Stimulated activated memory B cell treated with anti-CD40 and anti-IgM and Interleukin-4, amounts not matched to agents 10 μg/mL and 1 μg/mL and 100 μg/mL, for 72 hours (primary cell): ENCODE measurements at regions not wholly inside any gene's neighbourhood (a gene's known extent, or its start where the extent isn't known, plus 50 kb on each side); places are given as distances from the start of the nearest gene placed in this dataset.

ENCODE experiments used
- ATAC-seq: fragments of 150-1000 bp; cut with Tn5 transposase; 2 replicates; pipeline ENCODE4 v1.10.0; 2021
- H3K27ac Mint-ChIP-seq: one replicate; pipeline ENCODE4 v1.8.0; 2022; ENCODE audit warnings: mild to moderate bottlenecking, mixed read lengths
- H3K27me3 Mint-ChIP-seq: one replicate; pipeline ENCODE4 v1.8.0; 2022; ENCODE audit warnings: mixed read lengths
- H3K36me3 Mint-ChIP-seq: one replicate; pipeline ENCODE4 v1.8.0; 2022; ENCODE audit warnings: mixed read lengths
- H3K4me1 Mint-ChIP-seq: one replicate; pipeline ENCODE4 v1.8.0; 2022; ENCODE audit warnings: mixed read lengths
- H3K4me3 Mint-ChIP-seq: one replicate; pipeline ENCODE4 v1.8.0; 2022; ENCODE audit warnings: mild to moderate bottlenecking, moderate library complexity, mixed read lengths
- H3K9me3 Mint-ChIP-seq: one replicate; pipeline ENCODE4 v1.8.0; 2022; ENCODE audit warnings: mixed read lengths

GRCh38 chr11:101327908-101328307, 198.3 kb upstream of the PGR start:
- no peak overlapping the region for H3K27ac Mint-ChIP-seq
- ATAC-seq, result no peak
- H3K27me3 Mint-ChIP-seq, result no peaks in the 10 kb centered on the region
- no peak overlapping the region for H3K4me3 Mint-ChIP-seq
- peaks cover 5% of the 10 kb centered on the region for H3K9me3 Mint-ChIP-seq
- H3K4me1 Mint-ChIP-seq, result no peaks in the 10 kb centered on the region
- no peaks in the 10 kb centered on the region for H3K36me3 Mint-ChIP-seq

GRCh38 chr11:101326141-101326540, 196.5 kb upstream of the PGR start:
- no peaks in the 10 kb centered on the region for H3K9me3 Mint-ChIP-seq
- no peak for ATAC-seq
- H3K27ac Mint-ChIP-seq, result no peak overlapping the region
- no peak overlapping the region for H3K4me3 Mint-ChIP-seq
- no peaks in the 10 kb centered on the region for H3K36me3 Mint-ChIP-seq
- H3K27me3 Mint-ChIP-seq, result no peaks in the 10 kb centered on the region
- no peaks in the 10 kb centered on the region for H3K4me1 Mint-ChIP-seq

GRCh38 chr11:101323997-101324396, 194.4 kb upstream of the PGR start:
- Mint-ChIP-seq H3K9me3 (no peaks in the 10 kb centered on the region), H3K27ac (no peak overlapping the region), H3K27me3 (no peaks in the 10 kb centered on the region), H3K4me3 (no peak overlapping the region), H3K36me3 (no peaks in the 10 kb centered on the region), H3K4me1 (no peaks in the 10 kb centered on the region)
- ATAC-seq, result no peak

- no peaks in the 10 kb centered on the region for H3K27me3 Mint-ChIP-seq
- H3K9me3 Mint-ChIP-seq, result no peaks in the 10 kb centered on the region
- no peak for ATAC-seq
- no peak overlapping the region for H3K4me3 Mint-ChIP-seq
- H3K27ac Mint-ChIP-seq, result no peak overlapping the region
- H3K4me1 Mint-ChIP-seq, result no peaks in the 10 kb centered on the region
- no peaks in the 10 kb centered on the region for H3K36me3 Mint-ChIP-seq
Observed at GRCh38 chr11:101321222-101321621, 191.6 kb upstream of the PGR start.

- no peak for ATAC-seq
- Mint-ChIP-seq H3K4me1 (no peaks in the 10 kb centered on the region), H3K9me3 (peaks cover 3% of the 10 kb centered on the region), H3K27me3 (no peaks in the 10 kb centered on the region), H3K27ac (no peak overlapping the region), H3K4me3 (no peak overlapping the region), H3K36me3 (no peaks in the 10 kb centered on the region)
Observed at GRCh38 chr11:101306721-101307120, 177.1 kb upstream of the PGR start.

GRCh38 chr11:101305496-101305895, 175.9 kb upstream of the PGR start:
- Mint-ChIP-seq H3K36me3 (no peaks in the 10 kb centered on the region), H3K9me3 (peaks cover 3% of the 10 kb centered on the region), H3K27me3 (no peaks in the 10 kb centered on the region), H3K4me1 (no peaks in the 10 kb centered on the region), H3K4me3 (no peak overlapping the region), H3K27ac (no peak overlapping the region)
- no peak for ATAC-seq

GRCh38 chr11:101299210-101299609, 169.6 kb upstream of the PGR start:
- Mint-ChIP-seq H3K4me3 (no peak overlapping the region), H3K36me3 (no peaks in the 10 kb centered on the region), H3K27me3 (no peaks in the 10 kb centered on the region), H3K4me1 (no peaks in the 10 kb centered on the region), H3K9me3 (peaks cover 9% of the 10 kb centered on the region), H3K27ac (no peak overlapping the region)
- no peak for ATAC-seq

GRCh38 chr11:101296896-101297295, 167.3 kb upstream of the PGR start:
- Mint-ChIP-seq H3K27ac (no peak overlapping the region), H3K36me3 (no peaks in the 10 kb centered on the region), H3K4me1 (no peaks in the 10 kb centered on the region), H3K27me3 (no peaks in the 10 kb centered on the region), H3K4me3 (no peak overlapping the region), H3K9me3 (peaks cover 13% of the 10 kb centered on the region)
- no peak for ATAC-seq

GRCh38 chr11:101292661-101293240, 163.1 kb upstream of the PGR start:
- H3K4me3 Mint-ChIP-seq, result no peak overlapping the region
- no peak for ATAC-seq
- H3K9me3 Mint-ChIP-seq, result peaks cover 10% of the 10 kb centered on the region
- no peaks in the 10 kb centered on the region for H3K4me1 Mint-ChIP-seq
- no peaks in the 10 kb centered on the region for H3K27me3 Mint-ChIP-seq
- no peak overlapping the region for H3K27ac Mint-ChIP-seq
- no peaks in the 10 kb centered on the region for H3K36me3 Mint-ChIP-seq

GRCh38 chr11:101291279-101291678, 161.7 kb upstream of the PGR start:
- Mint-ChIP-seq H3K27me3 (no peaks in the 10 kb centered on the region), H3K9me3 (peaks cover 10% of the 10 kb centered on the region), H3K4me3 (no peak overlapping the region), H3K4me1 (no peaks in the 10 kb centered on the region), H3K27ac (no peak overlapping the region), H3K36me3 (no peaks in the 10 kb centered on the region)
- no peak for ATAC-seq

GRCh38 chr11:101288392-101288791, 158.8 kb upstream of the PGR start:
- no peak overlapping the region for H3K27ac Mint-ChIP-seq
- no peaks in the 10 kb centered on the region for H3K4me1 Mint-ChIP-seq
- no peaks in the 10 kb centered on the region for H3K27me3 Mint-ChIP-seq
- H3K9me3 Mint-ChIP-seq, result peaks cover 7% of the 10 kb centered on the region
- no peaks in the 10 kb centered on the region for H3K36me3 Mint-ChIP-seq
- no peak overlapping the region for H3K4me3 Mint-ChIP-seq
- ATAC-seq, result no peak

GRCh38 chr11:101279728-101280127, 150.1 kb upstream of the PGR start:
- Mint-ChIP-seq H3K4me3 (no peak overlapping the region), H3K27ac (no peak overlapping the region), H3K36me3 (no peaks in the 10 kb centered on the region), H3K4me1 (no peaks in the 10 kb centered on the region), H3K27me3 (no peaks in the 10 kb centered on the region), H3K9me3 (peaks cover 4% of the 10 kb centered on the region)
- ATAC-seq, result no peak

- H3K27me3 Mint-ChIP-seq, result no peaks in the 10 kb centered on the region
- no peaks in the 10 kb centered on the region for H3K4me1 Mint-ChIP-seq
- ATAC-seq, result no peak
- H3K9me3 Mint-ChIP-seq, result peaks cover 4% of the 10 kb centered on the region
- no peak overlapping the region for H3K4me3 Mint-ChIP-seq
- H3K36me3 Mint-ChIP-seq, result no peaks in the 10 kb centered on the region
- H3K27ac Mint-ChIP-seq, result no peak overlapping the region
Observed at GRCh38 chr11:101278286-101278685, 148.7 kb upstream of the PGR start.

GRCh38 chr11:101277036-101277435, 147.4 kb upstream of the PGR start:
- no peak overlapping the region for H3K4me3 Mint-ChIP-seq
- ATAC-seq, result no peak

GRCh38 chr11:101269990-101270660, 140.5 kb upstream of the PGR start:
- H3K27ac Mint-ChIP-seq, result no peak overlapping the region
- H3K9me3 Mint-ChIP-seq, result no peaks in the 10 kb centered on the region
- no peaks in the 10 kb centered on the region for H3K36me3 Mint-ChIP-seq
- no peaks in the 10 kb centered on the region for H3K27me3 Mint-ChIP-seq
- ATAC-seq, result no peak
- H3K4me1 Mint-ChIP-seq, result no peaks in the 10 kb centered on the region
- no peak overlapping the region for H3K4me3 Mint-ChIP-seq

More at GRCh38 chr11:101277036-101277435, 147.4 kb upstream of the PGR start:
- peaks cover 4% of the 10 kb centered on the region for H3K9me3 Mint-ChIP-seq
- H3K36me3 Mint-ChIP-seq, result no peaks in the 10 kb centered on the region
- H3K27me3 Mint-ChIP-seq, result no peaks in the 10 kb centered on the region
- H3K4me1 Mint-ChIP-seq, result no peaks in the 10 kb centered on the region
- H3K27ac Mint-ChIP-seq, result no peak overlapping the region

- Mint-ChIP-seq H3K27ac (no peak overlapping the region), H3K9me3 (no peaks in the 10 kb centered on the region), H3K27me3 (no peaks in the 10 kb centered on the region), H3K4me1 (no peaks in the 10 kb centered on the region), H3K4me3 (no peak overlapping the region), H3K36me3 (no peaks in the 10 kb centered on the region)
- ATAC-seq, result no peak
Observed at GRCh38 chr11:101269390-101269789, 139.8 kb upstream of the PGR start.
